PC-3 (cell line): ENCODE measurements at regions not wholly inside any gene's neighbourhood (a gene's known extent, or its start where the extent isn't known, plus 50 kb on each side); places are given as distances from the start of the nearest gene placed in this dataset.

Experiments
- ATAC-seq: fragments of 200-7000 bp; cut with Tn5 transposase; 2 replicates; pipeline ENCODE4 v1.9.1; 2020; ENCODE audit warnings: mild to moderate bottlenecking, moderate library complexity
- BruUV-seq: library from RNA; stranded (reverse); fragments of 400-500 nt; replicated peaks from 2 replicates; lab custom pipeline; 2021; lab: Mats Ljungman, UMichigan
- CTCF ChIA-PET: fragments of 300-600 bp; sonication (Branson Sonifier 250); formaldehyde crosslinking; loops from one replicate; lab custom pipeline; 2022; ENCODE audit warnings: antibody characterized with exemption; lab: Charles Lee
- POLR2A ChIA-PET: fragments of 300-600 bp; sonication (Branson Sonifier 250); formaldehyde crosslinking; loops from one replicate; lab custom pipeline; 2022; ENCODE audit warnings: antibody characterized with exemption; ENCODE audit not compliant: unreplicated experiment; lab: Charles Lee
- DNase-seq: peaks from one replicate; pipeline ENCODE4 v3.0.0-alpha.2; 2015
- H2AFZ ChIP-seq: fragments of 300-600 bp; sonication (generic); 2 replicates; pipeline ENCODE4 v1.6.0; 2016; ENCODE audit warnings: antibody characterized with exemption, low read length
- H3F3A ChIP-seq: fragments of 300-600 bp; sonication (generic); one replicate; pipeline ENCODE4 v1.6.0; 2017; ENCODE audit warnings: antibody characterized with exemption, low read length, control low read depth, mild to moderate bottlenecking; ENCODE audit not compliant: unreplicated experiment
- H3K27ac ChIP-seq: fragments of 300-600 bp; sonication (generic); 2 replicates; pipeline ENCODE4 v1.5.1; 2016; ENCODE audit warnings: mild to moderate bottlenecking, low read length
- H3K27me3 ChIP-seq: fragments of 300-600 bp; sonication (generic); 2 replicates; pipeline ENCODE4 v1.6.1; 2016; ENCODE audit warnings: low read length, mixed read lengths
- H3K36me3 ChIP-seq: fragments of 300-600 bp; sonication (generic); 2 replicates; pipeline ENCODE4 v1.6.1; 2016; ENCODE audit warnings: low read depth, mixed run types, low read length, mixed read lengths
- H3K4me1 ChIP-seq: fragments of 300-600 bp; sonication (generic); 2 replicates; pipeline ENCODE4 v1.5.1; 2016; ENCODE audit warnings: low read length; ENCODE audit not compliant: insufficient read depth
- H3K4me2 ChIP-seq: fragments of 300-600 bp; sonication (generic); 2 replicates; pipeline ENCODE4 v1.6.0; 2016; ENCODE audit warnings: low read length
- H3K4me3 ChIP-seq: fragments of 300-600 bp; sonication (generic); 2 replicates; pipeline ENCODE4 v1.5.1; 2016; ENCODE audit warnings: mild to moderate bottlenecking, low read length, mixed read lengths
- H3K79me2 ChIP-seq: fragments of 300-600 bp; sonication (generic); 2 replicates; pipeline ENCODE4 v1.6.1; 2017; ENCODE audit warnings: low read length, mixed read lengths
- H3K9ac ChIP-seq: fragments of 300-600 bp; sonication (generic); 2 replicates; pipeline ENCODE4 v1.6.0; 2016; ENCODE audit warnings: mild to moderate bottlenecking, low read length
- H3K9me2 ChIP-seq: fragments of 300-600 bp; sonication (generic); replicated peaks from 2 replicates; pipeline ENCODE4 v1.6.1; 2016; ENCODE audit warnings: mixed run types, low read length, mixed read lengths
- H3K9me3 ChIP-seq: fragments of 300-600 bp; sonication (generic); 2 replicates; pipeline ENCODE4 v1.6.1; 2016; ENCODE audit warnings: low read length, mixed read lengths
- H4K20me1 ChIP-seq: fragments of 300-600 bp; sonication (generic); 2 replicates; pipeline ENCODE4 v1.6.1; 2016; ENCODE audit warnings: low read length, mixed read lengths
- EZH2 ChIP-seq: fragments of 300-600 bp; sonication (generic); IDR thresholded peaks from one replicate; pipeline ENCODE4 v1.6.1; 2017; ENCODE audit warnings: antibody characterized with exemption, mild to moderate bottlenecking, low read length; ENCODE audit not compliant: unreplicated experiment
- EZH2phosphoT487 ChIP-seq: fragments of 300-600 bp; sonication (generic); IDR thresholded peaks from 2 replicates; pipeline ENCODE4 v1.6.1; 2018; ENCODE audit warnings: mild to moderate bottlenecking, antibody characterized with exemption, low read length, borderline replicate concordance
- intact Hi-C: fragments of 100-400 bp; cut with micrococcal nuclease; formaldehyde crosslinking; loops from 2 replicates; pipeline ENCODE4 v1.9.0; 2023
- TF ChIP-seq, protein P1 (sequence below): fragments of 300-600 bp; sonication (generic); conservative IDR thresholded peaks from 2 replicates; pipeline ENCODE4 v1.5.1; 2017; ENCODE audit warnings: antibody characterized with exemption, low read depth, mild to moderate bottlenecking, low read length

DNA sequence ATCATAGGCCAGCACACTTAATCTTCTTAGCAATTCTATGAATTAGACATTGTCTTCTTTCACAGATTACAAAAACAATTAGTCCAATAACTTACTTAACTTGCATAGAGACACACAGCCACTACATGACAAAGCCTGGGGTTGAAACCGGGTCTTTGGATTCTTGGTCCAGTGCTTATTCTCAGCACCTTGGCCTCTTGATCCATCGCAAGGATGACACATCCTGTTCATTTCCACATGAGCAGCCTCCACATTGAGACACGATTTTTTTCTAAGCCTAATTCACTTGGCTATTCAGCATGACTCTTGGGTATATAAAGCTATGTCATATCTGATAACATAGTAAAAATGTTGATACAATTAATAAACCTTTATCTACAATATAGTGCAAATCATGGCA is 221.0 kb upstream of the FOXD3 start:
- Histone ChIP-seq H3K9me3 (no peaks in the 10 kb centered on the region), H2AFZ (no peak overlapping the region), H3F3A (no peaks in the 10 kb centered on the region), H3K4me2 (no peak overlapping the region), H3K36me3 (no peaks in the 10 kb centered on the region), H3K27me3 (peaks cover 37% of the 10 kb centered on the region; the same call in 1 of the 2 replicates), H3K9ac (no peak overlapping the region), H3K4me1 (no peaks in the 10 kb centered on the region), H3K4me3 (no peak overlapping the region), H3K27ac (no peak overlapping the region), H3K79me2 (no peaks in the 10 kb centered on the region), H3K9me2 (no peaks in the 10 kb centered on the region), H4K20me1 (no peaks in the 10 kb centered on the region)
- DNase-seq (no peak), ATAC-seq (no peak)
- no TSS peak for BruUV-seq
- TF ChIP-seq EZH2 (no peak), EZH2phosphoT487 (no peak)
- TF ChIP-seq, protein P1, sequence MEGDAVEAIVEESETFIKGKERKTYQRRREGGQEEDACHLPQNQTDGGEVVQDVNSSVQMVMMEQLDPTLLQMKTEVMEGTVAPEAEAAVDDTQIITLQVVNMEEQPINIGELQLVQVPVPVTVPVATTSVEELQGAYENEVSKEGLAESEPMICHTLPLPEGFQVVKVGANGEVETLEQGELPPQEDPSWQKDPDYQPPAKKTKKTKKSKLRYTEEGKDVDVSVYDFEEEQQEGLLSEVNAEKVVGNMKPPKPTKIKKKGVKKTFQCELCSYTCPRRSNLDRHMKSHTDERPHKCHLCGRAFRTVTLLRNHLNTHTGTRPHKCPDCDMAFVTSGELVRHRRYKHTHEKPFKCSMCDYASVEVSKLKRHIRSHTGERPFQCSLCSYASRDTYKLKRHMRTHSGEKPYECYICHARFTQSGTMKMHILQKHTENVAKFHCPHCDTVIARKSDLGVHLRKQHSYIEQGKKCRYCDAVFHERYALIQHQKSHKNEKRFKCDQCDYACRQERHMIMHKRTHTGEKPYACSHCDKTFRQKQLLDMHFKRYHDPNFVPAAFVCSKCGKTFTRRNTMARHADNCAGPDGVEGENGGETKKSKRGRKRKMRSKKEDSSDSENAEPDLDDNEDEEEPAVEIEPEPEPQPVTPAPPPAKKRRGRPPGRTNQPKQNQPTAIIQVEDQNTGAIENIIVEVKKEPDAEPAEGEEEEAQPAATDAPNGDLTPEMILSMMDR, result no peak
- ChIA-PET CTCF (no interaction called here), POLR2A (no interaction called here)
- intact Hi-C loops, result no loop called here

GRCh38 chr1:63103682-63104081 is 218.7 kb upstream of the FOXD3 start:
- intact Hi-C loops, result no loop called here
- CTCF ChIA-PET, result no interaction called here
- no peak for ATAC-seq

DNA sequence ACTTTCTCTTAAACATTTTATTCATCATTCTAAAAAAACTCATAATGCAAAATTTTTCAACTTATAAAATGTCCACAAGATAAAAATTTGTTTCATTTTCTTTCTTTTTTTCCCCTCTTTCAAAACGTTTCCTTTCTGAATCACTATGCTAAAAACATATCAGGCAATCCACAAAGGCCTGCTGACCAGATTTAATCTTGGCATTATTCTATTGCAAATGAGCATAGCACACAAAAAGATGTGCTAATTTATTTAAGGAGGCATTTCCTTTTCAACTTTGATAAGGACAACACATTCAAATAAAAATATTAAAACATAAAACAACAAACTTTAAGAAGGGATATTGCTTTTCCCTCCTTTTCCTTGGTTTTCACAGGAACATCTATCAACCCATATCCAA is 215.3 kb upstream of the FOXD3 start:
- BruUV-seq, result no TSS peak
- Histone ChIP-seq H3K27me3 (peaks cover 57% of the 10 kb centered on the region), H3K9me3 (no peaks in the 10 kb centered on the region), H3K4me2 (no peak overlapping the region), H3K27ac (no peak overlapping the region), H3K9ac (no peak overlapping the region), H3K4me3 (no peak overlapping the region), H3K4me1 (no peaks in the 10 kb centered on the region), H2AFZ (no peak overlapping the region), H3F3A (no peaks in the 10 kb centered on the region), H3K36me3 (no peaks in the 10 kb centered on the region), H4K20me1 (no peaks in the 10 kb centered on the region), H3K79me2 (no peaks in the 10 kb centered on the region), H3K9me2 (no peaks in the 10 kb centered on the region)
- no peak for TF ChIP-seq EZH2
- no peak for TF ChIP-seq EZH2phosphoT487
- TF ChIP-seq, protein P1, result no peak
- no peak for DNase-seq
- ATAC-seq, result no peak
- intact Hi-C loops, result no loop called here
- ChIA-PET POLR2A (no interaction called here), CTCF (no interaction called here)

More at GRCh38 chr1:63103682-63104081, 218.7 kb upstream of the FOXD3 start:
- H3K9ac ChIP-seq, result no peak overlapping the region
- H3K27ac ChIP-seq, result no peak overlapping the region
- no peaks in the 10 kb centered on the region for H3K79me2 ChIP-seq
- no peaks in the 10 kb centered on the region for H3K9me2 ChIP-seq
- TF ChIP-seq, protein P1, result no peak
- TF ChIP-seq EZH2 (no peak), EZH2phosphoT487 (no peak)
- no peaks in the 10 kb centered on the region for H3K9me3 ChIP-seq
- H3K4me1 ChIP-seq, result no peaks in the 10 kb centered on the region
- H3F3A ChIP-seq, result no peaks in the 10 kb centered on the region
- DNase-seq, result no peak
- H2AFZ ChIP-seq, result no peak overlapping the region
- peaks cover 54% of the 10 kb centered on the region for H3K27me3 ChIP-seq
- H3K4me2 ChIP-seq, result no peak overlapping the region
- POLR2A ChIA-PET, result interaction anchor here (0.6 kb wide), 1 partner anchor 161 kb away, joined by 9 read pairs; no protein-coding TSS in a partner anchor
- BruUV-seq, result no TSS peak
- no peaks in the 10 kb centered on the region for H4K20me1 ChIP-seq
- no peaks in the 10 kb centered on the region for H3K36me3 ChIP-seq
- no peak overlapping the region for H3K4me3 ChIP-seq
